Endothelial cell (in vitro differentiated cells): ENCODE measurements at regions not wholly inside any gene's neighbourhood (a gene's known extent, or its start where the extent isn't known, plus 50 kb on each side); places are given as distances from the start of the nearest gene placed in this dataset.

Experiments used
- DNase-seq: peaks from one replicate; pipeline ENCODE4 v3.0.0; 2021; ENCODE audit warnings: low spot score
- H3K27ac Mint-ChIP-seq: one replicate; pipeline ENCODE4 v1.8.0; 2021; ENCODE audit warnings: mixed read lengths, inconsistent platforms; ENCODE audit not compliant: unreplicated experiment
- H3K27me3 Mint-ChIP-seq: one replicate; pipeline ENCODE4 v1.8.0; 2021; ENCODE audit warnings: mild to moderate bottlenecking, moderate library complexity, mixed read lengths, inconsistent platforms; ENCODE audit not compliant: unreplicated experiment
- H3K36me3 Mint-ChIP-seq: one replicate; pipeline ENCODE4 v1.8.0; 2021; ENCODE audit warnings: mild to moderate bottlenecking, low read depth, mixed read lengths, inconsistent platforms; ENCODE audit not compliant: unreplicated experiment
- H3K4me1 Mint-ChIP-seq: one replicate; pipeline ENCODE4 v1.8.0; 2021; ENCODE audit warnings: mild to moderate bottlenecking, mixed read lengths, inconsistent platforms; ENCODE audit not compliant: unreplicated experiment
- H3K4me3 Mint-ChIP-seq: one replicate; pipeline ENCODE4 v1.8.0; 2021; ENCODE audit warnings: mild to moderate bottlenecking, mixed read lengths, inconsistent platforms; ENCODE audit not compliant: unreplicated experiment
- H3K9me3 Mint-ChIP-seq: one replicate; pipeline ENCODE4 v1.8.0; 2021; ENCODE audit warnings: mixed read lengths, inconsistent platforms; ENCODE audit not compliant: unreplicated experiment
- TF ChIP-seq, protein P1 (sequence below): fragments of 200-600 bp; sonication (generic); IDR thresholded peaks from one replicate; pipeline ENCODE4 v1.5.0; 2021; ENCODE audit warnings: antibody characterized with exemption; ENCODE audit not compliant: unreplicated experiment

DNA sequence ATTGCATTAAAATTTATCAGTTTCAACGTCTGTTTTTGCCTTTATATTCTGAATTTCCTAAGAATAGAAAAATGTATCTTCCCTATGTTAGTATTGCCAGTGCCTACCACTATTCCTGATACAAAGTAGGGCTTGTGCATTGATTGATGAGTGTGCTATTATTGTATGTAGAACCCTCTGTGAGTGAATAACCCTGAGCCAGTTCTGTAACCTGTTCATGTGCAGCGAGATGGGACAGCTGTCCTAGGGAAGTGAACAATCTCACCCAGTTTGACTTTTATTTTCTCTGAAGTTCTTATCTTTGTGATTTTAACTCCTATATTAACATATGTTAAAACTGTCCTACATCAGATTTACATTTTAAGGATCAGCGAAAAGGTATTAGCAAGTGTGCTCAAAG, 178.4 kb upstream of the ADO start:
- no peak overlapping the region for H3K4me3 Mint-ChIP-seq
- H3K36me3 Mint-ChIP-seq: no peaks in the 10 kb centered on the region

DNA sequence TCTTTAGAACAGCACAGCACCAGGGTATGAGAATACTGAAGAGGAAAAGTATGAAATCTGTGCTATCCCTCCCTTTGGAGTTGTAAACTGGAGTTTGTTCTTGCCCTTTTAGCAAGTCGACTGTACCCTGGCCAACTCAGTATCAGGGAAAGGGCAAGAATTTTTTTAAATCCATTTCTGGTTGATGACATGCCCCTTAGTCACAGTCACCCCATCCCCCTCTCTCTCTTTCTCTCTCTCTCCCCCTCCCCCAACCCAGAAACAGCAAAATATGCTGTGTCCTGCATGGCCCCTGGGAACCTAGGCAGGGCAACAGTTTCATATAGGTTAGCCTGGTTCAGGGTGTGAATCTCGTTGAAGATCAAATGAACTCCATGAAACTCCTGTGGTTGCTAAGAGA, 177.7 kb upstream of the ADO start:
- no peak overlapping the region for H3K4me3 Mint-ChIP-seq
- no peaks in the 10 kb centered on the region for H3K36me3 Mint-ChIP-seq
- H3K4me1 Mint-ChIP-seq: peaks cover 5% of the 10 kb centered on the region
- no peak for DNase-seq
- no peak overlapping the region for H3K27ac Mint-ChIP-seq
- no peaks in the 10 kb centered on the region for H3K9me3 Mint-ChIP-seq
- H3K27me3 Mint-ChIP-seq: peaks cover 3% of the 10 kb centered on the region
- TF ChIP-seq, protein P1, sequence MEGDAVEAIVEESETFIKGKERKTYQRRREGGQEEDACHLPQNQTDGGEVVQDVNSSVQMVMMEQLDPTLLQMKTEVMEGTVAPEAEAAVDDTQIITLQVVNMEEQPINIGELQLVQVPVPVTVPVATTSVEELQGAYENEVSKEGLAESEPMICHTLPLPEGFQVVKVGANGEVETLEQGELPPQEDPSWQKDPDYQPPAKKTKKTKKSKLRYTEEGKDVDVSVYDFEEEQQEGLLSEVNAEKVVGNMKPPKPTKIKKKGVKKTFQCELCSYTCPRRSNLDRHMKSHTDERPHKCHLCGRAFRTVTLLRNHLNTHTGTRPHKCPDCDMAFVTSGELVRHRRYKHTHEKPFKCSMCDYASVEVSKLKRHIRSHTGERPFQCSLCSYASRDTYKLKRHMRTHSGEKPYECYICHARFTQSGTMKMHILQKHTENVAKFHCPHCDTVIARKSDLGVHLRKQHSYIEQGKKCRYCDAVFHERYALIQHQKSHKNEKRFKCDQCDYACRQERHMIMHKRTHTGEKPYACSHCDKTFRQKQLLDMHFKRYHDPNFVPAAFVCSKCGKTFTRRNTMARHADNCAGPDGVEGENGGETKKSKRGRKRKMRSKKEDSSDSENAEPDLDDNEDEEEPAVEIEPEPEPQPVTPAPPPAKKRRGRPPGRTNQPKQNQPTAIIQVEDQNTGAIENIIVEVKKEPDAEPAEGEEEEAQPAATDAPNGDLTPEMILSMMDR: no peak

More for the DNA sequence above, 178.4 kb upstream of the ADO start:
- H3K27ac Mint-ChIP-seq: no peak overlapping the region
- no peaks in the 10 kb centered on the region for H3K9me3 Mint-ChIP-seq
- peaks cover 3% of the 10 kb centered on the region for H3K27me3 Mint-ChIP-seq
- TF ChIP-seq, protein P1: no peak
- peaks cover 5% of the 10 kb centered on the region for H3K4me1 Mint-ChIP-seq
- no peak for DNase-seq

DNA sequence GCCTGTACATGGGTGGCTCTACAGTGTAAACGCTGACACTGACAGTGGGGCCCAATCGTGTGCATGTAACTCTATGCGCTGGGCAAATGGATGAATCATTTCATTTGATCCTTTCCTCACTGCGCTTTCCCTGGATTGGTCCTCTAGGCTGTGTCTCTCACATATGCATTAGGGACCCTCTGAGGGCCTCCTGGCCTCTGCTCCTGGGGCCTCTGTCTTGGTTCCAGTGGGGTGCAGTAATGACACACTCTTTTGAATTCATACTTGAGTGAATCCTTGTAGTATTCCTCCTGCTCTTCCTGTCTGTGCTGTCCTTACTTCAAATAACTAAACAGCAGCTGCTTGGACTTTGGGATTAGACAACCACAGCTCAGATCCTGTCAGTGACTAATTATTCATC, 176.5 kb upstream of the ADO start:
- H3K27me3 Mint-ChIP-seq: peaks cover 3% of the 10 kb centered on the region
- H3K4me3 Mint-ChIP-seq: no peak overlapping the region
- H3K27ac Mint-ChIP-seq: no peak overlapping the region
- no peaks in the 10 kb centered on the region for H3K9me3 Mint-ChIP-seq
- peaks cover 5% of the 10 kb centered on the region for H3K4me1 Mint-ChIP-seq
- no peaks in the 10 kb centered on the region for H3K36me3 Mint-ChIP-seq
- TF ChIP-seq, protein P1: no peak
- DNase-seq: no peak

DNA sequence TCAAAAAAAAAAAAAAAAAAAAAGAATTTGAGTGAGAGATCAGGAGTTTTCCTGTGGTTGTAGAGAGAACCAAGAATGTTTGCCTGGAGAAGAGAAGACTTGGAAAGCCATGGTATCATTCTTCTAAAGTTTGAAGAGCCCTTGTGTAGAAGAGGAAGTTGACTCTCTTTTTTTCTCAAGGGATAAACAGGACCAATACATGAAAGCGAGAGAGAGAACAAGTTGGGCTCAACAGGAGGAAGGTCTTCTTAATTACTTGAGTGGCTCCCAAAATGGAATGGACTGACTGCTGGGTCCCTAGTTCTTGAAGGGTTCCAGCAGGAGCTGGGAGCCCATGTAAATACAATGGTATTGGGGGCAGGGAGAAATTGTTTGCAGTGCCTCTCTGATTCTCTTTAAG, 173.3 kb upstream of the ADO start:
- H3K9me3 Mint-ChIP-seq: no peaks in the 10 kb centered on the region
- TF ChIP-seq, protein P1: no peak
- no peak for DNase-seq
- peaks cover 5% of the 10 kb centered on the region for H3K4me1 Mint-ChIP-seq
- H3K27ac Mint-ChIP-seq: no peak overlapping the region
- no peaks in the 10 kb centered on the region for H3K27me3 Mint-ChIP-seq
- no peak overlapping the region for H3K4me3 Mint-ChIP-seq
- no peaks in the 10 kb centered on the region for H3K36me3 Mint-ChIP-seq

DNA sequence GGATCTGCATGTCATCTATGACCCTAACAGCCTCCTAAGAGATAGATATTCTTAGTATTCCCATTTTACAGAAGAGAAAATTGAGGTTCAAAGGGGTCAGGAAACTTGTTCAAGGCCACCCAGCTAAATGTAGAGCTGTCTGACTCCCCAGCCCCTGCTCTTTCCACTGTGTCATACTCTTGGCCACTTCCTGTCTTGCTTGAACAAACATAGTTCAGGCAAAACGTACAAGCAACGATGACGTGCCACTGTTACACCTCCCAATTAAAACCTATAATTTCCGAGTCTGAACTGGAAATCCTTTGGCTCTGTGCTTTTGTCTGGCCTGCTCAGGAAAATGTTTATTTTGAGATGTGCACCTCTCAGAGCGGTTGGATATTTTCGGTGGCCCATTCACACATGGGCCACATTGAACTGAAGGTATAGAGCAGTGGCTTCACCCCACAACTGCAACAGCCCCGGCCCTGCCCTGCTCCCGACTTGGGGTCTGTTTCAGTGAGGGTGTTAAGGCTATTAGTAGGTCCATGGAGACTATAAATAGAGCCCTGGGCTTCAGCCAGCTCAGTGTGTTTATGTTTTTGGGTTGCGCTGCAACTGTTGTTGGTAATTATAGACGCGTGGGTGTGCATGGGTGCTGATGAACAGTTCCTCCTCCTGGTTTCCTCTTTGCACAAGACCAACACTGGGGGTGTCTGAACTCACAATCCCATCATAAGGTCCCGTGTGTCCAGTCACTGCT, 172.3 kb upstream of the ADO start:
- no peaks in the 10 kb centered on the region for H3K36me3 Mint-ChIP-seq
- no peak for DNase-seq
- peaks cover 1% of the 10 kb centered on the region for H3K4me1 Mint-ChIP-seq
- TF ChIP-seq, protein P1: no peak
- H3K27ac Mint-ChIP-seq: no peak overlapping the region
- no peaks in the 10 kb centered on the region for H3K27me3 Mint-ChIP-seq
- no peak overlapping the region for H3K4me3 Mint-ChIP-seq
- no peaks in the 10 kb centered on the region for H3K9me3 Mint-ChIP-seq
